ENCODE measurements at regions not wholly inside any gene's neighbourhood (a gene's known extent, or its start where the extent isn't known, plus 50 kb on each side); places are given as distances from the start of the nearest gene placed in this dataset.

- TF ChIP-seq CTCF (IDR thresholded peaks at IDR 0.05; ENCODE audit: insufficient read depth, low read length): no peak
- no peak for TF ChIP-seq POLR2AphosphoS5 (IDR thresholded peaks at IDR 0.05; ENCODE audit: low read depth)
- no peak for TF ChIP-seq SPI1 (IDR thresholded peaks at IDR 0.05; ENCODE audit: borderline replicate concordance, low read depth)
- no peak for TF ChIP-seq REST (IDR thresholded peaks at IDR 0.05; ENCODE audit: insufficient replicate concordance, low read depth)
Measured at GRCh38 chr5:17709011-17709710, 74.9 kb downstream of the TAF11L14 start.

Measured in HL-60 (cell line).